H9 (cell line): ENCODE measurements at regions not wholly inside any gene's neighbourhood (a gene's known extent, or its start where the extent isn't known, plus 50 kb on each side); places are given as distances from the start of the nearest gene placed in this dataset.

ENCODE experiments used
- DNase-seq: peaks from one replicate; pipeline ENCODE4 v3.0.0-alpha.2; 2017
- H2AFZ ChIP-seq: one replicate; pipeline ENCODE4 v1.6.1; 2013; ENCODE audit warnings: mild to moderate bottlenecking, low read length, control low read depth, moderate library complexity
- H2AK5ac ChIP-seq: 2 replicates; pipeline ENCODE4 v1.6.1; 2013; ENCODE audit warnings: low read length, control low read depth, mixed read lengths; ENCODE audit not compliant: insufficient read length
- H2BK120ac ChIP-seq: one replicate; pipeline ENCODE4 v1.6.1; 2013; ENCODE audit warnings: low read depth, mild to moderate bottlenecking, low read length, control low read depth, inconsistent platforms; ENCODE audit not compliant: poor library complexity, severe bottlenecking
- H2BK12ac ChIP-seq: 2 replicates; pipeline ENCODE4 v1.6.1; 2013; ENCODE audit warnings: low read length, control low read depth, mixed read lengths, low read depth; ENCODE audit not compliant: insufficient read length
- H2BK15ac ChIP-seq: 2 replicates; pipeline ENCODE4 v1.6.1; 2013; ENCODE audit warnings: low read depth, low read length, control low read depth
- H2BK20ac ChIP-seq: one replicate; pipeline ENCODE4 v1.6.1; 2013; ENCODE audit warnings: low read depth, mild to moderate bottlenecking, low read length, control low read depth, inconsistent platforms; ENCODE audit not compliant: poor library complexity, severe bottlenecking
- H2BK5ac ChIP-seq: 2 replicates; pipeline ENCODE4 v1.6.1; 2013; ENCODE audit warnings: low read length, control low read depth, mixed read lengths; ENCODE audit not compliant: insufficient read length
- H3K14ac ChIP-seq: 2 replicates; pipeline ENCODE4 v1.6.1; 2013; ENCODE audit warnings: low read length, control low read depth; ENCODE audit not compliant: insufficient read depth
- H3K18ac ChIP-seq: 2 replicates; pipeline ENCODE4 v1.6.1; 2013; ENCODE audit warnings: low read depth, mild to moderate bottlenecking, mixed read lengths, low read length, control low read depth; ENCODE audit not compliant: insufficient read length
- H3K23ac ChIP-seq: 2 replicates; pipeline ENCODE4 v1.6.1; 2013; ENCODE audit warnings: low read length, control low read depth, mixed read lengths, low read depth; ENCODE audit not compliant: insufficient read length
- H3K23me2 ChIP-seq: 2 replicates; pipeline ENCODE4 v1.6.1; 2013; ENCODE audit warnings: low read depth, mild to moderate bottlenecking, mixed read lengths, low read length, control low read depth; ENCODE audit not compliant: insufficient read length, poor library complexity, severe bottlenecking
- H3K27ac ChIP-seq: 2 replicates; pipeline ENCODE4 v1.5.1; 2013; ENCODE audit warnings: low read length, control low read depth, mixed read lengths, low read depth; ENCODE audit not compliant: insufficient read length
- H3K27me3 ChIP-seq: 2 replicates; pipeline ENCODE4 v1.6.1; 2013; ENCODE audit warnings: low read length, control low read depth, inconsistent platforms; ENCODE audit not compliant: insufficient read depth
- H3K4ac ChIP-seq: 2 replicates; pipeline ENCODE4 v1.6.1; 2013; ENCODE audit warnings: low read depth, mild to moderate bottlenecking, control low read depth, inconsistent platforms, low read length, moderate library complexity
- H3K4me1 ChIP-seq: 2 replicates; pipeline ENCODE4 v1.6.1; 2013; ENCODE audit warnings: low read length, control low read depth, inconsistent platforms; ENCODE audit not compliant: insufficient read depth
- H3K4me2 ChIP-seq: 2 replicates; pipeline ENCODE4 v1.6.1; 2013; ENCODE audit warnings: low read length, control low read depth, mixed read lengths; ENCODE audit not compliant: insufficient read length, insufficient read depth
- H3K56ac ChIP-seq: 2 replicates; pipeline ENCODE4 v1.6.1; 2013; ENCODE audit warnings: low read depth, mild to moderate bottlenecking, mixed read lengths, low read length, control low read depth; ENCODE audit not compliant: insufficient read length
- H3K79me1 ChIP-seq: 2 replicates; pipeline ENCODE4 v1.6.1; 2013; ENCODE audit warnings: low read depth, mild to moderate bottlenecking, moderate library complexity, low read length, control low read depth, inconsistent platforms; ENCODE audit not compliant: insufficient read depth, poor library complexity, severe bottlenecking
- H3K79me2 ChIP-seq: 2 replicates; pipeline ENCODE4 v1.6.1; 2013; ENCODE audit warnings: low read length, control low read depth, inconsistent platforms; ENCODE audit not compliant: insufficient read depth
- H3K9ac ChIP-seq: 2 replicates; pipeline ENCODE4 v1.6.1; 2013; ENCODE audit warnings: low read length, control low read depth, mixed read lengths; ENCODE audit not compliant: insufficient read length; ENCODE audit errors: extremely low read depth
- H3K9me3 ChIP-seq: one replicate; pipeline ENCODE4 v1.6.1; 2013; ENCODE audit warnings: low read depth, low read length, inconsistent platforms; ENCODE audit not compliant: control insufficient read depth
- H3T11ph ChIP-seq: one replicate; pipeline ENCODE4 v1.6.1; 2013; ENCODE audit warnings: mild to moderate bottlenecking, low read length, control low read depth, inconsistent platforms
- H4K20me1 ChIP-seq: one replicate; pipeline ENCODE4 v1.6.1; 2013; ENCODE audit not compliant: control insufficient read depth, insufficient read length, insufficient read depth
- H4K5ac ChIP-seq: 2 replicates; pipeline ENCODE4 v1.6.1; 2013; ENCODE audit warnings: low read depth, mild to moderate bottlenecking, mixed read lengths, low read length, control low read depth; ENCODE audit not compliant: insufficient read length
- H4K8ac ChIP-seq: replicated peaks from 2 replicates; pipeline ENCODE4 v1.6.1; 2013; ENCODE audit warnings: low read length, control low read depth, mixed read lengths, low read depth; ENCODE audit not compliant: insufficient read length
- H4K91ac ChIP-seq: 2 replicates; pipeline ENCODE4 v1.6.1; 2013; ENCODE audit warnings: low read depth, mild to moderate bottlenecking, moderate library complexity, mixed read lengths, low read length, control low read depth; ENCODE audit not compliant: insufficient read length
- H3K27ac Mint-ChIP-seq, 3 experiments: 2 replicates in 2 of 3; 3 replicates in 1 of 3; pipeline ENCODE4 v1.8.0; 2020 to 2021; ENCODE audit warnings: mixed read lengths in 3 of 3, mild to moderate bottlenecking in 1 of 3, moderate library complexity in 1 of 3
- H3K27me3 Mint-ChIP-seq: 2 replicates; pipeline ENCODE4 v1.8.0; 2021; ENCODE audit warnings: low read depth, mild to moderate bottlenecking, moderate library complexity, mixed read lengths
- H3K36me3 Mint-ChIP-seq, 3 experiments: 2 replicates in 2 of 3; 3 replicates in 1 of 3; pipeline ENCODE4 v1.8.0; 2020 to 2021; ENCODE audit warnings: low read depth in 3 of 3, mixed read lengths in 3 of 3; ENCODE audit not compliant: insufficient read depth in 1 of 3
- H3K4me1 Mint-ChIP-seq, 2 experiments: 2 replicates each; pipeline ENCODE4 v1.8.0; 2020; ENCODE audit warnings: mixed read lengths in 2 of 2
- H3K4me3 Mint-ChIP-seq, 2 experiments: 2 replicates in 1 of 2; 3 replicates in 1 of 2; pipeline ENCODE4 v1.8.0; 2020 to 2021; ENCODE audit warnings: mild to moderate bottlenecking in 2 of 2, mixed read lengths in 2 of 2, moderate library complexity in 1 of 2
- H3K9me3 Mint-ChIP-seq, 2 experiments: 2 replicates in 1 of 2; 3 replicates in 1 of 2; pipeline ENCODE4 v1.8.0; 2020; ENCODE audit warnings: mild to moderate bottlenecking in 2 of 2, mixed read lengths in 2 of 2, moderate library complexity in 1 of 2
- CTCF ChIP-seq: fragments of 200-600 bp; sonication (generic); conservative IDR thresholded peaks from 3 replicates; pipeline ENCODE4 v1.8.0; 2021; ENCODE audit warnings: antibody characterized with exemption, mild to moderate bottlenecking
- WGBS: extraction: QIAGEN DNeasy Blood & Tissue Kit; methylation state at CpG from one replicate; pipeline ENCODE4 v1.1.7; 2013; ENCODE audit warnings: missing lambda C conversion rate, low lambda C conversion rate, mixed read lengths; ENCODE audit not compliant: insufficient read length; ENCODE audit errors: extremely low coverage; 5-methylcytosine and 5-hydroxymethylcytosine counted together

- Histone ChIP-seq H4K20me1 (no peaks in the 10 kb centered on the region), H3K4ac (no peak overlapping the region), H2BK12ac (no peak overlapping the region), H3T11ph (no peak overlapping the region), H4K5ac (no peak overlapping the region), H3K9ac (no peak overlapping the region), H3K18ac (no peak overlapping the region), H3K14ac (no peak overlapping the region), H2AFZ (no peak overlapping the region), H3K56ac (no peak overlapping the region), H3K27ac (no peak overlapping the region), H3K4me1 (peaks cover 7% of the 10 kb centered on the region), H3K9me3 (no peaks in the 10 kb centered on the region), H4K8ac (no peak overlapping the region), H2BK20ac (no peak overlapping the region), H2BK5ac (no peak overlapping the region), H2BK120ac (no peak overlapping the region), H3K79me2 (no peaks in the 10 kb centered on the region), H3K23me2 (no peaks in the 10 kb centered on the region), H4K91ac (no peak overlapping the region), H3K27me3 (no peaks in the 10 kb centered on the region), H3K4me2 (no peak overlapping the region), H3K79me1 (no peaks in the 10 kb centered on the region), H3K23ac (no peak overlapping the region), H2AK5ac (no peak overlapping the region), H2BK15ac (no peak overlapping the region)
- WGBS = no CpG with 5 or more reads among the region's 3 CpGs
- Mint-ChIP-seq H3K36me3 (no peaks in the 10 kb centered on the region), H3K27me3 (no peaks in the 10 kb centered on the region), H3K4me1 (peaks cover 15 to 22% of the 10 kb centered on the region in 2 experiments), H3K27ac (no peak overlapping the region), H3K9me3 (peaks cover 2 to 4% of the 10 kb centered on the region in 2 experiments; a peak in 2 of 5 replicates), H3K4me3 (no peak overlapping the region)
- no peak for TF ChIP-seq CTCF
- DNase-seq = no peak
These were observed 200.3 kb upstream of the UMPS start for GRCh38 chr3:124529826-124530571.
